ENCODE measurements at regions not wholly inside any gene's neighbourhood (a gene's known extent, or its start where the extent isn't known, plus 50 kb on each side); places are given as distances from the start of the nearest gene placed in this dataset.

GRCh38 chr14:34128665-34129064 lies 177.8 kb upstream of the EGLN3 start:
- no peak for DNase-seq (ENCODE audit: low read depth)

- no peak for DNase-seq (ENCODE audit: low read depth)
These were observed 175.7 kb upstream of the EGLN3 start for GRCh38 chr14:34126586-34126985.

- DNase-seq (ENCODE audit: low read depth), result no peak
These were observed 173.7 kb upstream of the EGLN3 start for GRCh38 chr14:34124585-34124984.

GRCh38 chr14:34122650-34123049 lies 171.8 kb upstream of the EGLN3 start:
- DNase-seq (ENCODE audit: low read depth), result no peak

- no peak for DNase-seq (ENCODE audit: low read depth)
These were observed 171.2 kb upstream of the EGLN3 start for GRCh38 chr14:34122081-34122480.

- DNase-seq (ENCODE audit: low read depth), result no peak
These were observed 169.5 kb upstream of the EGLN3 start for GRCh38 chr14:34120185-34120977.

DNA sequence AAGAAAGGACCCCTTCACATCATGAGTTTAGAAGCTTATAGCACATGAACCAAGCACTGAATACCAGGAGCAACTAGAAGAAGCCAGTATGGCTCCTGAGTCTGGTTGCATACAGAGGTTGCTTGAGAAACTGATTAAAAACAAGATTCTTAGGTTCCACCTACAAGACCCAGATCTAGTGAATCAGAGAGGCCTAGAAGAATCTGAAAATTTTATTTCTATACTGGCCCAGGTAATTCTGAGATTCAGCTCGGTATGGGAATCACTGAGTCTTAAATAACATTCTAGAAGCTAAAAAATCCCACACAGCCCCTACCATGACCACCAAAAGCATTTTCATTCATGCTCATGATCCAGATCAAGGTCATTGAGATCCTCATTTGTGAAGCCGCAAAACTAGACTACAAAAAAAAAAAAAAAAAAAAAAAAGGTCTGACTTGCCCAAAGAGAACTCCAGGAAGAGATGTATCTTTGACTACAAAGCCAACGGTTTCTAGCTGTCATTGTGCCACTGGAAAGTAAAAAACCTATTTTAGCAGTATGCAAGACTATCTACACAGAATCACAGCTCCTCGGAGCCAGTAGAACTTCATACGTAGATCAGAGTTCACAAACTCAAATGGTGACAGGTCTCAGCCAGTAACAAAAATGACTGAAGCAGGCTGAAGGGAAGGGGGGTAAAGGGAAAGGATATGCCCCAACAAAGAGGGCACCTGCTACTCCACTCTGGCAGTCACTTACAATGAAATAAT lies 168.4 kb upstream of the EGLN3 start:
- DNase-seq (ENCODE audit: low read depth), result no peak

GRCh38 chr14:34113991-34114390 lies 163.1 kb upstream of the EGLN3 start:
- DNase-seq (ENCODE audit: low read depth), result no peak

DNA sequence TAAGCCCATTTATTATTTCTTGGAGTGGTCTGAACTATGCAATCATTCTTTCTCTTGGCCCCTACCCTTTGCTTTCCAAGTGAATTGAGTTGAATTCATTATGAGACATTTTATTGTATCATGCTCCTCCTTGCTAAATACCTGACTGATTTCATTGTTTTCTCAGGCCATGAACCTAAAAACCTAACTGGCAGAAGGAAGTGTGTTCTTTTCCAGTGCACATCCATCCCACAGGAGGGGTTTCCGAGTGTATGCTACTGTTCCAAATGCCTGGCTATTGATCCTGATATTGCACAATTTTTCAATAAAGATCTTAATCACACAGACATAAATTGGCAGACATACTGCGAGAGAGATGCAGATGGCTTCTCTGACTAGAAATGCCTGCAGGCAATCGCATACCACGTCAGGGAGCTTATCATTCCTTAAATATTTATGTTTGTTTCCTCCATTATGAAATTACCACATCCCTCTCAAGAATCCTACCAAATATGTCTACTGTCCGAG lies 162.2 kb upstream of the EGLN3 start:
- no peak for DNase-seq (ENCODE audit: low read depth)

DNA sequence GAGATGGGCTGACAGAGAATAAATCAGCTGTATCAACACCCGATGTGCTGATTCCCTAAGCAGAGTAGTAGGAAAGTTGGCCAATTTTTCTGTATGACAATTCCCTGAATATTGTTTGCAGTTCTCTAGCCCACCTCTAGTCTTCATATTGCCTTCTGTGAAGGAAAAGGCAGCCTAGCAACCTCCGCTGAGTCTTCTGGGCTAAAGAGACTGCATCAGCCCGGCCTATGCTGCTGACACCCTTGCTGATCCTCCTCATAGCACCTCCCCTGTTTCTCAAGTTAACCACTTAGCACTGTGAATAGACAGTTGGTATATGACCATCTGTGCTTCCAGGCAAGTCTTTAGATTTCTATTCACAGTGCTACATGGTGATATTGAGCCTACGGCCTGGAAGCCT lies 161.1 kb upstream of the EGLN3 start:
- no peak for DNase-seq (ENCODE audit: low read depth)

- no peak for DNase-seq (ENCODE audit: low read depth)
These were observed 160.6 kb upstream of the EGLN3 start for GRCh38 chr14:34111505-34111904.

DNA sequence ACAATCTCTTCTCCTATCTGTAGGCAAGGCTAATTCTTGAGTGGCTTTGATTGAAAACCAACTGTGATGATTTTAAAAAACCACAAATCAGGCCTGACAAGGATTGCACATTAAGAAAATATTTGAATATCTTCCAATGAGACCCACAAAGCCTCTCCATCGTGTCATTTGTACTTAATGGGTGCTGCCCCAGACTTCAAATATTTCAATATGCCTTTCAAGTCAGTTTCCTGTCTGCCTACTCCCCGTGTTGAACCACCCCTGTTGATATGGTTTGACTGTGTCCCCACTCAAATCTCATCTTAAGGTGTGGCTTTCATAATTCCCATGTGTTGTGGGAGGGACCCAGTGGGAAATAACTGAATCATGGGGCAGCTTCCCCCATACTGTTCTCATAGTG lies 159.7 kb upstream of the EGLN3 start:
- no peak for DNase-seq (ENCODE audit: low read depth)

- no peak for DNase-seq (ENCODE audit: low read depth)
These were observed 156.6 kb upstream of the EGLN3 start for GRCh38 chr14:34107441-34107840.

DNA sequence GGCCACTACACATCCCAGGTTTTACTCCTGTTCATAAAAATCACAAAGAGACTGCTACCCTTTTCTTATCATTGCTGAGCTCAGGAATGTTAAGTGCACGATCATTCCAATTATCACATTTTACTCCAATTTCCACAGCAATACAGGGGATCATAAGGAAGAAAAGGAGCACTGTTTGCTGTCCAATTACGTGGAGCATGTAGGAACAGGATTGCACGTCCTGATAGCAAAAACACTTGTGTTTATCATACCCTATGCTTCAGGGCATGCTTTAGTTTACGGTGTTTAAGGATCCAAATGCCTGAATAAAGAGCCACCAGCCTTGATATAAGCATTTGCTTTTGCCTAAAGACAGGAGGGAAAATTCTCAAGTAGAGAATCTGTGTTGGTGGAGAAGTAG lies 155.4 kb upstream of the EGLN3 start:
- no peak for DNase-seq (ENCODE audit: low read depth)

DNA sequence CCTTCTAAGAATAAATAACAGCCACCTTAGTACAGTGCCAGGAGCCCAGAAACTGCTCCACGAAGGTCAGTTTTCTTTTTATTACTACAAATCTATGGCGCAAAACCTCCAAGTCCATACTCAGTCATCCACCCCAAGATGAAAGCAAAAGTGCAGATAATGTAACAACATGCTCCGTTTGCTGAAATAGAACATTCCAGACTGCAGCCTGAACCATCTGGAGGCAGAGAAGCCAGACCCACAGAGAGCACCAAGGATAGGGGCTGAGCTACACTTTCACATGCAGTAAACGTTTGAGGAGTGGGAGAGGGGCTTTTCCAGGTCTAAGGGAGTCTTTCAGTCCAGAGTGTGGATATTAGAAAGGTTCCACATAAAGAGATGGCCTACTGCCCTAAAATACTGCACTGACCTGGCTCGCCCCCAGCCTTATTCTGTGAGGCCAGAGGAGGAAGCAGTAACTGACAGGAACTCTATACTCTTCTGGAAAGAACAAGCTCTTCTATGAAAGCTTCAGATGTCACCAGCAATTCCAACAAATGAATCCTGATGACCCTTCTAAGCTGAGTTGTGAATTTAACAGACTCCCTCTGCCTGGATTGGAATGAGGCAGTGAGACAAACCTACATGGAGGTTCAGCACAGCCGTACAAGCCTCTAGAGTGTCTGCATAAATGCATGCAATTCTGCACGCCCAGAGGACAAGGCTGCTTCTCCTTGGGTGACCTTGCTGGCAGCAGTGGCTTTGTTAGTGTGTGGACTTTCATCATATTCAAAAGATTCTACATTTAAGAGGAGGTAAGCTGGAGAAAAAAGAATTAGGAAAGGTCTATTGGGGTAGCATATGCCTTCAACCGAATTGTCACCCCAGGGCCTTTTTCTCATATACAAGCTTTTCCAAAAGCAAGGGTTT lies 153.9 kb upstream of the EGLN3 start:
- DNase-seq (ENCODE audit: low read depth), result no peak

DNA sequence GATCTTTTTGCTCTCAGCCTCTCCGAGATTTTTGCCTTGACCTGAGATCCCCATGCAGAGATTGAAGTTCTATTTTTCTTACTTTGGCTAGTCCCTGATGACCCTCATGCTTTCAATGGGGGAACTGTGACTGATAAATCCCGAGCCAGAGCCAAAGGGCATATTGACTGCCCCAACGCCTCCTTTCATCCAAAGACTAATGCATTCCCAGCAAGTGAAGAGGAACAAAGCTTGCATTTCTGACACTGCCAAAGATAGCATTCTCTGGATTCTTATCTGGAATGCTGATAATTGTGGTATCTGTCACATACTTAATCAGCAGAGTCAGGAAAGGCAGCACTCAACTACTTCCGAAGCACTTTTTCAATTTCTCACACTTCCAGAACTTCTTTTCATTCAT lies 152.3 kb upstream of the EGLN3 start:
- no peak for DNase-seq (ENCODE audit: low read depth)

DNA sequence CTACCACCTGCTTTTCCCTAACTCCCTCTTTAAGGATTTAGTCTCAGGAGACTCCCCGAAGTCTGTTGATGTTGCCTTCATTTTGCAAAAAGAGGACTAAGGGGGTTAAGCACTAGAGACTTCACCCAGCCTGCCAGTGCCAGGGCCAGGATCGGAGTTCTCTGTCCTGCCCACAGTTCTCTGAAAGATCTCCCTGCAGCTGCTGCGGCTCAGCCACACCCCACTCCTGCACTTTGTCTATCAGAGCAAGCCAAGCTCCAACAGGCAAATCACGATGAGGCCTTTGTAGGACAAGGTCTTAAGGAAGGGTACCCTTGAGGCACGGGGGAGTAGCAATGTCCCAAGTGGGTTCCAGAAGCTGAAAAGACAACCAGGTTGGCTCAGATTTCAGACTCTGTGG lies 148.8 kb upstream of the EGLN3 start:
- DNase-seq (ENCODE audit: low read depth), result no peak

- no peak for DNase-seq (ENCODE audit: low read depth)
These were observed 148.1 kb upstream of the EGLN3 start for GRCh38 chr14:34098985-34099349.

DNA sequence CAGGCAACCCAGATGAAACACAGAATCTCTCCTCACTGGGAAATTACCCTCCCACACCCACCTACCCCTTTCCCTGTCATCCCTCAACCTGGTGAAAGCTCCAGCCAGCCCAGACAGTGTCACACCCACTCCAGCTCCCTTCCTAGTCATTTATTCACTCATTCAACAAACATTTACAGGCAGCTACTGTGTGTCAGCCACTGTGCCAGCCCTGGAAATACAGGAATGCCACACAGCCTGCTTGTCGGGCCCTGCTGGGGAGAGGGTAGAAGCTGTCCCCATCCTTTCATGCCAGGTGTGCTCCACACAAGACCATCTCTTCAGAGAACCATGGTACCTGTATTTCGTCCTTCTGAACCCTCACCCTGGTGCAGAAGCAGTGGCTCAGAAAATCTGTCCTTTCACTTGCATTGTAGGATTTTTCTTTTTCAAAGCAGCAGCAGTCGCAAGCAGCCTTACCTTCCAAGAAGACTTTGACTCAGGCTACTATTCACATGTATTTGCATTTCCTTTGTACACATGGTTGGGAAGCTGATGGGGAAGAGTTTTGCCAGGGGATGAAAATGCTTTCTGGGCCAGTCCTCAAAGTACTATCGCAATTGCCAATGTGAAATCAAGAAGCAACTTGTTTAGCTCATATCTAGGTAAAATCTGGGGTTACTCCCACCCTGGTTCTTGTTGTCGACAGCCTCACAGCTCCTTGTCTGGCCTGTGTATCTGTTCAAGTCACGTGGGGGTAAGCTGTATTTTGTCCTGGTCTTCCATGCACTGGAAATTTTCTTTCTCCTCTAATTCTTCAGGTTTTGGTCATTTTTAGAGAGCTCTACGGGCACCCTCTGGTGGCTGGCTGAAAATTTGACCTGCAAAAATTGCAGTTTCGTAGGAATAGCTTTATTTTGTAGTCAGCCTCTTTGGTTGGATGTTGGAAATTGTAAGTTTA lies 147.4 kb upstream of the EGLN3 start:
- DNase-seq (ENCODE audit: low read depth), result no peak

GRCh38 chr14:34097644-34098043 lies 146.8 kb upstream of the EGLN3 start:
- no peak for DNase-seq (ENCODE audit: low read depth)

DNA sequence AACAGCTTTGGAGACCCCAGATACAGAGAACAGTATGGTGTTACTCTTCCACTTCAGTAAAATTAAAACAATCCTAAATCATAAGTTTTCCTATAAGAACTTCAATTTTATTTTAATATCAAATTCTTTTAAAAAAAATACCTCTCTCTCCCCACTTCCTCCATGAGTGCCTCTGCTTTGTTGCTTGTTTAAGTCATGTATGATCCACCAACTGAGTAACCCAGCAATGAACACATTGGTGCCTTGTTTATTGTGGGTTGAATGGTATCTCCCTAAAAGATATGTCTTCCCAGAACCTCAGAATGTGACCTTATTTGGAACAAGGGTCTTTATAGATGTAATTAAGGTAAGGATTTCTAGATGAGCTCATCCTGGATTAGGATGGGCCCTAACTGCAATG lies 143.5 kb upstream of the EGLN3 start:
- DNase-seq (ENCODE audit: low read depth), result no peak

Measured in stimulated activated CD8-positive, alpha-beta memory T cell treated with anti-CD3 and anti-CD28 coated beads, Interleukin-4, amount 100 ng/mL, for 24 hours (primary cell).